ENCODE measurements at regions not wholly inside any gene's neighbourhood (a gene's known extent, or its start where the extent isn't known, plus 50 kb on each side); places are given as distances from the start of the nearest gene placed in this dataset.
A peak's percentile ranks its signal among the peaks of the same experiment; 100 is the strongest.
"Not testable (repeated sequence)": the region's sequence is repeated elsewhere in the genome, so short reads cannot be mapped to it uniquely, and the experiment has no call there.

DNA sequence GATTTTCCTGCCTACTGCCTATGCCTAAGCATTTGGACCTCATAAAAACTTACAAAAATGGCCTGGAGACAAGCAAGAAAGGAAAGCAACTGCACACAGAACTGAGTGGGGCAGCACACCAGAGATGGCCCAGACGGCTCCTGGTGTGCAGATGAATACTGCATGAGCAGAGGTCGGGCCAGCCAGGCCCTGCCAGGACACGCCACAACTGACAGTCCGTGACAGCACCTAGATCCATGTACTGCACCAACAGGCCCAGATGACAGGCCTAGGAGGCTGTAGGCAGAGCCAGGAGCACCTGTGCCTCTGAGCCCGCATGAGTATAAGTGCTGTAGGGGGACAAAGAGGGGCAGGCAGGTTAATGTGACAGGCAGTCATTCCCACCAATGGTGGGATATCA lies 160.2 kb downstream of the IGLL1 start:
- TF ChIP-seq, protein P1, sequence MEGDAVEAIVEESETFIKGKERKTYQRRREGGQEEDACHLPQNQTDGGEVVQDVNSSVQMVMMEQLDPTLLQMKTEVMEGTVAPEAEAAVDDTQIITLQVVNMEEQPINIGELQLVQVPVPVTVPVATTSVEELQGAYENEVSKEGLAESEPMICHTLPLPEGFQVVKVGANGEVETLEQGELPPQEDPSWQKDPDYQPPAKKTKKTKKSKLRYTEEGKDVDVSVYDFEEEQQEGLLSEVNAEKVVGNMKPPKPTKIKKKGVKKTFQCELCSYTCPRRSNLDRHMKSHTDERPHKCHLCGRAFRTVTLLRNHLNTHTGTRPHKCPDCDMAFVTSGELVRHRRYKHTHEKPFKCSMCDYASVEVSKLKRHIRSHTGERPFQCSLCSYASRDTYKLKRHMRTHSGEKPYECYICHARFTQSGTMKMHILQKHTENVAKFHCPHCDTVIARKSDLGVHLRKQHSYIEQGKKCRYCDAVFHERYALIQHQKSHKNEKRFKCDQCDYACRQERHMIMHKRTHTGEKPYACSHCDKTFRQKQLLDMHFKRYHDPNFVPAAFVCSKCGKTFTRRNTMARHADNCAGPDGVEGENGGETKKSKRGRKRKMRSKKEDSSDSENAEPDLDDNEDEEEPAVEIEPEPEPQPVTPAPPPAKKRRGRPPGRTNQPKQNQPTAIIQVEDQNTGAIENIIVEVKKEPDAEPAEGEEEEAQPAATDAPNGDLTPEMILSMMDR (IDR thresholded peaks at IDR 0.05), result no peak
- no peak for DNase-seq
- H3K9me3 ChIP-seq, result no peaks in the 10 kb centered on the region
- H3K27me3 ChIP-seq, result no peaks in the 10 kb centered on the region
- no peak overlapping the region for H3K4me3 ChIP-seq
- H3K36me3 ChIP-seq, result no peaks in the 10 kb centered on the region
- intact Hi-C loops (cut with DNase I), result no loop called here
- no peak for ATAC-seq
- no peaks in the 10 kb centered on the region for H3K4me1 ChIP-seq
- H3K27ac ChIP-seq, result no peak overlapping the region

DNA sequence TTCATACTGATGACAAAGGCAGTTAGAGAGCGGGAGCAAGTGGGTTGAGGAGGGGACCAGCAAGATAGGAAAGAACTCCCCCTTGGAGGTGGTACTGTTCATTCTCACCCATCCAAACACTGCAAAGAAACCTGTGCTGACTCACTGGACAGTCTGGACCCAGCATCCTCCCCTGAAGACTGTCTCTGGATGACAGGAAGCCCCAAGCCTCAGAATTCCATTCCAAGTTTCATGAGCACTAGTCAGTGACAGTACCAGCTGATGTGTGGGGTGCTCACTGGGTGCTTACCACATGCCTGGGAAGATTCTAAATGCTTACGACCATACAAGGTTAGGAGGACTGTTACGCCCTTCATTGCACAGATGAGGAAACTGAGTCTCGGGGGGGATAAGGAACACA lies 160.9 kb downstream of the IGLL1 start:
- TF ChIP-seq, protein P1 (IDR thresholded peaks at IDR 0.05), result no peak
- Histone ChIP-seq H3K9me3 (no peaks in the 10 kb centered on the region), H3K36me3 (no peaks in the 10 kb centered on the region), H3K4me3 (no peak overlapping the region), H3K27ac (no peak overlapping the region), H3K27me3 (no peaks in the 10 kb centered on the region), H3K4me1 (no peaks in the 10 kb centered on the region)
- ATAC-seq, result no peak
- DNase-seq, result no peak
- intact Hi-C loops (cut with DNase I), result no loop called here

DNA sequence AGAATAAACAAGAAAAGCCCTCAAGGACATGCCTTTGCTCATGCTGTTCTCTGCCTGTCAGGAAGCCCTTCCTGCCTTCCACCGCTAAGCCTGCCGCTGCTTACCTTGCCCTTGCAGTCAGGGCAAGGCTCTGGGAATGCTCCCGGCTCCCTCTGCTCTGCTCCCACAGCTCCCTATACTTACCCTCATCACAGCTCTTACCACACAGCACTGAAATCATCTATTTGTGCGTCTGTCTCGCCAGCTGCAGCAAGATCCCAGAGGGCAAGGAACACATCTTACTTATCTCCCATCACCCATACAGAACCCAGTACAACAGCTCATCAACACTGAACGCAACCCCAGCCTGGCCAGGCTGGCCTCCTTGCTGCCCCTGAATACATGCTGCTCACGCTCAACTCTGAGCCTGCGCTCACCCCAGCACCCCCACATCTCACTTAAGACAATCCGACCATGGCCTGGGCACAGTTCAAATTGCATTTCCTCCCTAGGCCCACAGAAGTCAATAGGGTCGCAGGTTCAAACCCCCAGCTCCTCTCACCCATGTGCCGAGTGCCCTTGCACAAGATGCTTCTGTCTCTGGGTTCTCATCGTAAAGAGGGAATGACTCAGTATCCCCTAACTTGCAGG lies 161.8 kb downstream of the IGLL1 start:
- Histone ChIP-seq H3K27me3 (peaks cover 4% of the 10 kb centered on the region), H3K9me3 (no peaks in the 10 kb centered on the region), H3K4me3 (no peak overlapping the region), H3K27ac (no peak overlapping the region), H3K36me3 (no peaks in the 10 kb centered on the region), H3K4me1 (no peaks in the 10 kb centered on the region)
- intact Hi-C loops (cut with DNase I), result no loop called here
- TF ChIP-seq, protein P1 (IDR thresholded peaks at IDR 0.05), result no peak
- ATAC-seq (no peak), DNase-seq (no peak)

DNA sequence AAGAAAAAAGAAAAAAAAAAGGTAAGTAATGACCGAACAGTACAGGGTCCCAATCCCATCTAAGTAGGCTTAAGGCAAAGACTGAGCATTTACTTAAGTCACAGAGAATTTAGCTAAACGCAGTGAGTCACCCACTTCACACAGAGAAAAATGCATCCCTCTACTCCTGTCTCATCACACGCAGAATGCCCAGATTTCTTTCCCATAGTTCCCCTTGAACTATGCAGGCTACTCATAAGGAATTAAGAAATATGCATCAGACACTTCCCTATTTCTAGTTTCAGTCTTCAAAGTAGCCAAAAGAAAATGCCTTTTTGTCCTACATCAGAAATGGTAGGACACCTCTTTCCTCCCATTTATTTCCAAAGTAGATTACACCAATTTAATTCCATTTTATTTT lies 162.8 kb downstream of the IGLL1 start:
- H3K27me3 ChIP-seq; H3K4me1 ChIP-seq; H3K4me3 ChIP-seq; H3K27ac ChIP-seq; DNase-seq; H3K36me3 ChIP-seq; intact Hi-C loops (cut with DNase I); H3K9me3 ChIP-seq: not testable (repeated sequence)
- peak; percentile 52 for ATAC-seq

DNA sequence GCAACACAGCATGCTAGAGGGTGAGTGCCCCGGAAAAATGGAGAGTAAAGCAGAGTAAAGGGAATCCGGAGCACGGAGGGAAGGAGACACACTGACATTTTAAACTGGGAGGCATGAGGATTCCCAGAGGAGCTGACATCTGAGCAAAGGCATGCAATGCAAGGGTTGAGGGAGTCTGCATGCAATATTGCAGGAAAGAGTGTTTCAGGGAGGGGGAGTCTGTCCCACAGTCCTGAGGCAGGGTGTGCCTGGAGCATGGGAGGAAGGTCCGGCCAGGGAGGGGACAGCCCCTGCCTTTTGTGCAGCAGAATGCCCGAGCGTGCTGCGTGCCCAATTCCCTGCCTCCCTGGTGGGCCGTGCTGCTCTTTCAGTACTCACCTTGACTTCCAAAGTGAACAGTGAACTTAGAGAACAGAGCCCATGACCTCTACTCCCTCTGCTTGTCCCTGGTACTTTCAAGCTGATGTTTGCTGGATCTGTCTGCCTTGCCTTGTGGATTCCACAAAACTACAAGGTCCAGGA lies 163.9 kb downstream of the IGLL1 start:
- DNase-seq; intact Hi-C loops (cut with DNase I); H3K4me3 ChIP-seq; H3K36me3 ChIP-seq; H3K27ac ChIP-seq; ATAC-seq; H3K4me1 ChIP-seq; H3K27me3 ChIP-seq; H3K9me3 ChIP-seq: not testable (repeated sequence)

DNA sequence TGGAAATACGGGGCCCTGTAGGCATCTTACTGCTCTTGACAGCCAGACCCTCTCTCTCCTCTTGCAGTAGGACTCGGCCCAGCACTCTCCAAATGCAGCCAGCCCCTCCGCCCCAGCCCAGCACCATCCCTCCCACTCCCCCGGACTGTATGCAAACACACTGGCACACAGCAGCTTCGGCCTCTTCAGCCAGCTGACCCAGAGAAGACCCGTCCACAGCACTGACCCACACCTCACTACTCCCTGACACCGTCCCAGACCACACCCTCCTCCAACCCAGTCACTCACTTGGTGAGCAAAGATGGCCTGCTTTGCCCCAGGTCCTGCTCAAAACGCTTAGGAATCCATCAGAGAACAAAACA lies 164.6 kb downstream of the IGLL1 start:
- ATAC-seq, result peak; percentile 8
- Histone ChIP-seq H3K27ac (no peak overlapping the region), H3K4me3 (no peak overlapping the region), H3K9me3 (no peaks in the 10 kb centered on the region), H3K4me1 (no peaks in the 10 kb centered on the region), H3K36me3 (no peaks in the 10 kb centered on the region), H3K27me3 (peaks cover 4% of the 10 kb centered on the region)
- TF ChIP-seq, protein P1 (IDR thresholded peaks at IDR 0.05), result no peak
- intact Hi-C loops (cut with DNase I), result no loop called here
- DNase-seq, result no peak

Data from upper lobe of right lung (tissue), 1 donor.